IMR-90 (cell line): ENCODE measurements at regions not wholly inside any gene's neighbourhood (a gene's known extent, or its start where the extent isn't known, plus 50 kb on each side); places are given as distances from the start of the nearest gene placed in this dataset.

ENCODE experiments used
- ATAC-seq: fragments of 200-7000 bp; cut with Tn5 transposase; 2 replicates; pipeline ENCODE4 v1.9.1; 2020; ENCODE audit warnings: low read depth, mild to moderate bottlenecking, moderate library complexity
- BruUV-seq: library from RNA; stranded (reverse); fragments of 400-500 nt; replicated peaks from 2 replicates; lab custom pipeline; 2021; lab: Mats Ljungman, UMichigan
- CTCF ChIA-PET: fragments of 300-600 bp; formaldehyde crosslinking; extraction: SDS; loops from one replicate; lab custom pipeline; 2021; ENCODE audit warnings: antibody characterized with exemption; lab: Yijun Ruan, JAX
- POLR2A ChIA-PET: fragments of 300-600 bp; sonication (Branson Sonifier 250); formaldehyde crosslinking; loops from one replicate; lab custom pipeline; 2022; ENCODE audit warnings: antibody characterized with exemption; ENCODE audit not compliant: unreplicated experiment; lab: Charles Lee
- DNase-seq: peaks from one replicate; pipeline ENCODE4 v3.0.0; 2013
- H2AFZ ChIP-seq: replicated peaks from 2 replicates; pipeline ENCODE3; 2013; ENCODE audit warnings: low read length, mild to moderate bottlenecking; ENCODE audit not compliant: poor library complexity
- H2AK5ac ChIP-seq: 2 replicates; pipeline ENCODE4 v1.6.1; 2013; ENCODE audit warnings: low read depth, low read length, inconsistent platforms
- H2AK9ac ChIP-seq: replicated peaks from 2 replicates; pipeline ENCODE3; 2013; ENCODE audit warnings: mild to moderate bottlenecking, low read depth, low read length, moderate library complexity; ENCODE audit not compliant: poor library complexity
- H2BK120ac ChIP-seq: 2 replicates; pipeline ENCODE4 v1.6.1; 2013; ENCODE audit warnings: low read depth, low read length, inconsistent platforms
- H2BK15ac ChIP-seq: 3 replicates; pipeline ENCODE4 v1.6.1; 2013; ENCODE audit warnings: low read depth, low read length, inconsistent platforms
- H2BK20ac ChIP-seq: 2 replicates; pipeline ENCODE4 v1.6.1; 2013; ENCODE audit warnings: low read depth, mild to moderate bottlenecking, inconsistent platforms, low read length, moderate library complexity
- H2BK5ac ChIP-seq: 2 replicates; pipeline ENCODE4 v1.6.1; 2013; ENCODE audit warnings: mild to moderate bottlenecking, low read depth, low read length, inconsistent platforms; ENCODE audit not compliant: poor library complexity, severe bottlenecking
- H3K14ac ChIP-seq: replicated peaks from 2 replicates; pipeline ENCODE4 v1.6.1; 2013; ENCODE audit warnings: low read depth, low read length, inconsistent platforms
- H3K18ac ChIP-seq: 2 replicates; pipeline ENCODE4 v1.6.1; 2013; ENCODE audit warnings: low read depth, low read length, control low read depth
- H3K23ac ChIP-seq: 2 replicates; pipeline ENCODE4 v1.6.1; 2013; ENCODE audit warnings: low read depth, low read length, inconsistent platforms
- H3K27ac ChIP-seq: 2 replicates; pipeline ENCODE4 v1.5.1; 2013; ENCODE audit warnings: mild to moderate bottlenecking, control low read depth, low read length; ENCODE audit not compliant: insufficient read depth
- H3K27me3 ChIP-seq: 2 replicates; pipeline ENCODE4 v1.6.1; 2013; ENCODE audit warnings: low read length; ENCODE audit not compliant: control insufficient read depth, insufficient read depth
- H3K36me3 ChIP-seq: 2 replicates; pipeline ENCODE4 v1.6.1; 2013; ENCODE audit warnings: low read length, mixed read lengths; ENCODE audit not compliant: control insufficient read depth, insufficient read depth
- H3K4ac ChIP-seq: 2 replicates; pipeline ENCODE4 v1.6.1; 2013; ENCODE audit warnings: low read depth, low read length, inconsistent platforms
- H3K4me1 ChIP-seq: 2 replicates; pipeline ENCODE4 v1.6.1; 2013; ENCODE audit warnings: low read length, mixed read lengths; ENCODE audit not compliant: control insufficient read depth, insufficient read depth
- H3K4me2 ChIP-seq: 2 replicates; pipeline ENCODE4 v1.6.1; 2013; ENCODE audit warnings: low read depth, mild to moderate bottlenecking, control low read depth, low read length, moderate library complexity
- H3K4me3 ChIP-seq: 2 replicates; pipeline ENCODE4 v1.5.1; 2013; ENCODE audit warnings: low read depth, mild to moderate bottlenecking, control low read depth, low read length, moderate library complexity; ENCODE audit not compliant: insufficient read depth
- H3K56ac ChIP-seq: 2 replicates; pipeline ENCODE4 v1.6.1; 2013; ENCODE audit warnings: low read length, inconsistent platforms; ENCODE audit not compliant: insufficient read depth; ENCODE audit errors: extremely low read depth
- H3K79me1 ChIP-seq, 2 experiments: 2 replicates each; pipeline ENCODE4 v1.6.1; 2013; ENCODE audit warnings: low read length in 2 of 2, inconsistent platforms in 1 of 2, low read depth in 1 of 2
- H3K9ac ChIP-seq: 2 replicates; pipeline ENCODE4 v1.6.1; 2013; ENCODE audit warnings: low read depth, low read length, control low read depth
- H3K9me1 ChIP-seq: 2 replicates; pipeline ENCODE4 v1.6.1; 2013; ENCODE audit warnings: low read length, inconsistent platforms; ENCODE audit not compliant: insufficient read depth
- H3K9me3 ChIP-seq: 2 replicates; pipeline ENCODE4 v1.6.1; 2013; ENCODE audit warnings: low read length; ENCODE audit not compliant: control insufficient read depth, insufficient read depth
- H4K20me1 ChIP-seq: 2 replicates; pipeline ENCODE4 v1.6.1; 2013; ENCODE audit warnings: low read length, inconsistent platforms; ENCODE audit not compliant: insufficient read depth
- H4K5ac ChIP-seq: 2 replicates; pipeline ENCODE4 v1.6.1; 2013; ENCODE audit warnings: mild to moderate bottlenecking, low read depth, low read length, control low read depth
- H4K8ac ChIP-seq, 2 experiments: 2 replicates each; pipeline ENCODE4 v1.6.1; 2013; ENCODE audit warnings: low read depth in 2 of 2, low read length in 2 of 2, control low read depth in 1 of 2, inconsistent platforms in 1 of 2
- H4K91ac ChIP-seq: 2 replicates; pipeline ENCODE4 v1.6.1; 2013; ENCODE audit warnings: low read depth, low read length, inconsistent platforms; ENCODE audit not compliant: insufficient read depth
- BHLHE40 ChIP-seq: fragments of 150-350 bp; IDR thresholded peaks from 2 replicates; pipeline ENCODE4 v1.6.1; 2016; ENCODE audit warnings: mild to moderate bottlenecking, low read depth, low read length
- CEBPB ChIP-seq: IDR thresholded peaks from 2 replicates; pipeline ENCODE4 v1.6.1; 2012; ENCODE audit warnings: low read depth, low read length, improper control_type of control experiment
- FOS ChIP-seq: fragments of 150-350 bp; IDR thresholded peaks from 2 replicates; pipeline ENCODE4 v1.6.1; 2016; ENCODE audit warnings: low read depth, low read length
- MXI1 ChIP-seq: IDR thresholded peaks from 2 replicates; pipeline ENCODE4 v1.6.1; 2012; ENCODE audit warnings: low read depth, mild to moderate bottlenecking, low read length, moderate library complexity, borderline replicate concordance
- RAD21 ChIP-seq: IDR thresholded peaks from 2 replicates; pipeline ENCODE4 v1.6.1; 2012; ENCODE audit warnings: low read length, improper control_type of control experiment
- SMC3 ChIP-seq: fragments of 150-350 bp; IDR thresholded peaks from 2 replicates; pipeline ENCODE4 v1.6.1; 2016; ENCODE audit warnings: low read depth, mild to moderate bottlenecking, antibody characterized with exemption, low read length, moderate library complexity
- dilution Hi-C: fragments of 300-500 bp; cut with HindIII; formaldehyde crosslinking; loops from one replicate; pipeline ENCODE4 v1.14.3; 2018; ENCODE audit warnings: low sequenced_read_pairs; ENCODE audit not compliant: unreplicated experiment
- in situ Hi-C: fragments of 300-500 bp; cut with MboI; formaldehyde crosslinking; loops from 3 replicates; pipeline ENCODE4 v1.14.3; 2019; ENCODE audit warnings: low sequenced_read_pairs, inconsistent platforms, mixed read lengths
- intact Hi-C: fragments of 100-400 bp; cut with micrococcal nuclease; formaldehyde crosslinking; loops from 2 replicates; pipeline ENCODE4 v1.10.0; 2022
- TF ChIP-seq, protein P1 (sequence below): conservative IDR thresholded peaks from 2 replicates; pipeline ENCODE4 v1.5.1; 2012; ENCODE audit warnings: mild to moderate bottlenecking, low read depth, low read length, improper control_type of control experiment
- TF ChIP-seq, protein P2 (sequence below): fragments of 150-350 bp; IDR thresholded peaks from 2 replicates; pipeline ENCODE4 v1.6.1; 2016; ENCODE audit warnings: low read depth, mild to moderate bottlenecking, low read length, moderate library complexity, borderline replicate concordance

DNA sequence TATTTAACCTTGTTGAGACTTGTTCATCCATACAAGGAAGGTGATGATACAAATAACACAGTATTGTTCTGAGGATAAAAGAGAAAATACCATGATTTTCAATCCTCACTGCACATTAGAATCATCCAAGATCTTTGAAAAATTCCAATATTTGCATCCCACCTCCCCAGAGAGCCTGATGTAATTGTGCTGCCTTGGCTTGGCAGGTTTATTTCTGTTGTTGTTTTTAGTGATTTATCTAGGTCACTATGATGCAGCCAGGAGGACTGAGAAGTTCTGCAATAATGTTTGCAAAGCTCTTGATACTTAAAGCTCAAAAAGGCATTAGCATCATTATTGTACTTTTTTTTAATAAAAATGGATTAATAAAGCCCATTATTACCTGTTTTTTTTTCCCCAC lies 67.0 kb upstream of the NMUR2 start:
- H3K4ac ChIP-seq, result no peak overlapping the region
- H3K56ac ChIP-seq, result no peak overlapping the region

More for the DNA sequence above, 67.0 kb upstream of the NMUR2 start:
- H2BK120ac ChIP-seq, result no peak overlapping the region
- no peaks in the 10 kb centered on the region for H3K36me3 ChIP-seq
- no peaks in the 10 kb centered on the region for H3K4me1 ChIP-seq
- H3K4me2 ChIP-seq, result no peak overlapping the region
- H3K27me3 ChIP-seq, result no peaks in the 10 kb centered on the region
- no peaks in the 10 kb centered on the region; the same call in 1 of the 2 replicates for H3K9me3 ChIP-seq
- H3K14ac ChIP-seq, result no peak overlapping the region
- H3K79me1 ChIP-seq, result no peaks in the 10 kb centered on the region
- no peak overlapping the region for H2BK20ac ChIP-seq
- no peak overlapping the region for H4K91ac ChIP-seq
- H4K20me1 ChIP-seq, result no peaks in the 10 kb centered on the region
- no peak overlapping the region for H4K5ac ChIP-seq
- H3K27ac ChIP-seq, result no peak overlapping the region
- DNase-seq (no peak), ATAC-seq (no peak)
- dilution Hi-C loops (no loop called here), in situ Hi-C loops (no loop called here), intact Hi-C loops (no loop called here)
- H2AK5ac ChIP-seq, result no peak overlapping the region
- no peak overlapping the region for H2AFZ ChIP-seq
- no peak for TF ChIP-seq SMC3
- TF ChIP-seq, protein P1, sequence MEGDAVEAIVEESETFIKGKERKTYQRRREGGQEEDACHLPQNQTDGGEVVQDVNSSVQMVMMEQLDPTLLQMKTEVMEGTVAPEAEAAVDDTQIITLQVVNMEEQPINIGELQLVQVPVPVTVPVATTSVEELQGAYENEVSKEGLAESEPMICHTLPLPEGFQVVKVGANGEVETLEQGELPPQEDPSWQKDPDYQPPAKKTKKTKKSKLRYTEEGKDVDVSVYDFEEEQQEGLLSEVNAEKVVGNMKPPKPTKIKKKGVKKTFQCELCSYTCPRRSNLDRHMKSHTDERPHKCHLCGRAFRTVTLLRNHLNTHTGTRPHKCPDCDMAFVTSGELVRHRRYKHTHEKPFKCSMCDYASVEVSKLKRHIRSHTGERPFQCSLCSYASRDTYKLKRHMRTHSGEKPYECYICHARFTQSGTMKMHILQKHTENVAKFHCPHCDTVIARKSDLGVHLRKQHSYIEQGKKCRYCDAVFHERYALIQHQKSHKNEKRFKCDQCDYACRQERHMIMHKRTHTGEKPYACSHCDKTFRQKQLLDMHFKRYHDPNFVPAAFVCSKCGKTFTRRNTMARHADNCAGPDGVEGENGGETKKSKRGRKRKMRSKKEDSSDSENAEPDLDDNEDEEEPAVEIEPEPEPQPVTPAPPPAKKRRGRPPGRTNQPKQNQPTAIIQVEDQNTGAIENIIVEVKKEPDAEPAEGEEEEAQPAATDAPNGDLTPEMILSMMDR, result no peak
- no peak for TF ChIP-seq RAD21
- TF ChIP-seq CEBPB, result no peak
- TF ChIP-seq, protein P2, sequence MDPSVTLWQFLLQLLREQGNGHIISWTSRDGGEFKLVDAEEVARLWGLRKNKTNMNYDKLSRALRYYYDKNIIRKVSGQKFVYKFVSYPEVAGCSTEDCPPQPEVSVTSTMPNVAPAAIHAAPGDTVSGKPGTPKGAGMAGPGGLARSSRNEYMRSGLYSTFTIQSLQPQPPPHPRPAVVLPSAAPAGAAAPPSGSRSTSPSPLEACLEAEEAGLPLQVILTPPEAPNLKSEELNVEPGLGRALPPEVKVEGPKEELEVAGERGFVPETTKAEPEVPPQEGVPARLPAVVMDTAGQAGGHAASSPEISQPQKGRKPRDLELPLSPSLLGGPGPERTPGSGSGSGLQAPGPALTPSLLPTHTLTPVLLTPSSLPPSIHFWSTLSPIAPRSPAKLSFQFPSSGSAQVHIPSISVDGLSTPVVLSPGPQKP, result no peak
- TF ChIP-seq BHLHE40, result no peak
- no peak for TF ChIP-seq FOS
- no peak for TF ChIP-seq MXI1
- no peaks in the 10 kb centered on the region for H3K9me1 ChIP-seq
- no peak overlapping the region for H3K9ac ChIP-seq
- H3K4me3 ChIP-seq, result no peak overlapping the region
- CTCF ChIA-PET, result no interaction called here
- H2BK5ac ChIP-seq, result no peak overlapping the region
- H4K8ac ChIP-seq, result no peak overlapping the region
- POLR2A ChIA-PET, result no interaction called here
- H2BK15ac ChIP-seq, result no peak overlapping the region
- H3K23ac ChIP-seq, result no peak overlapping the region
- H2AK9ac ChIP-seq, result no peak overlapping the region
- no peak overlapping the region for H3K18ac ChIP-seq
- BruUV-seq, result no TSS peak
